ENCODE measurements at regions not wholly inside any gene's neighbourhood (a gene's known extent, or its start where the extent isn't known, plus 50 kb on each side); places are given as distances from the start of the nearest gene placed in this dataset.
A peak's percentile ranks its signal among the peaks of the same experiment; 100 is the strongest.
"Not testable (repeated sequence)": the region's sequence is repeated elsewhere in the genome, so short reads cannot be mapped to it uniquely, and the experiment has no call there.

DNA sequence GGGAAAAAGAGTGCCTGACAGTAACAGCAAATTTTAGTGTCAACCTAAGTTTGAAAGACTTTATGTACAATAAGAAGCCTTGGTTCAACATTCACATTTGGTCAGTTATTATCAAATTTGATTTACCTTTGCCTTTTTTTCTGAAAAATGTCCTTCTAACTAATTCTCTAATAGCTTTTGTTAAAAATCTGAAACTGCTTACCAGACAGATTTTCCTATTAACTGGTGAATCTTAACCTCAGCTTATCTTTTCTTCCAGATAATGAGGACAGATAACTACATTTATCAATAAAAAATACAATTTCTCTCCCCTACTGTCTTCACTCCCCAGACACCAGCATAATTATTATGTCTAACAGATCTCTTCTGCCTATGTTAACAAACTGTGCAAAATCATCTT, 988.5 kb downstream of the CDH18 start:
- DNase-seq, result no peak

DNA sequence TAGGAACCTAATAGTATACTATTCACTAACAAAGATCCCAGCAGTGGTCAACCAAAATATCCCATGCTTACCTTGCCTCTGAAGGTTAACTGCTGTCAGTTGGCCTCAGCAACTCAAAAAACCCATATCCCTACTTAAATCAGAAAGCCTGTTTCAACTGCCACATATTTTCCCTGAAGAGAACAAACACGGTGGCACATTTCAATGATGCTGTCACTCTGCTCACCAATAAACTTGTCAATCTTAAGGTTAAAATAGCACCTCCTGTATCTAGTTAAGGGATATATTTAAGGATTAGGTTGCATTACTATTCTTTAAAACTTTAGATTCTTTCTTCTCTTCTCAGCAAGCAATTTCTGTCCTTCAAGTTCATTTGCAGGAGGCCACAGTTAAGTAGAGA, 986.9 kb downstream of the CDH18 start:
- no peak for DNase-seq

DNA sequence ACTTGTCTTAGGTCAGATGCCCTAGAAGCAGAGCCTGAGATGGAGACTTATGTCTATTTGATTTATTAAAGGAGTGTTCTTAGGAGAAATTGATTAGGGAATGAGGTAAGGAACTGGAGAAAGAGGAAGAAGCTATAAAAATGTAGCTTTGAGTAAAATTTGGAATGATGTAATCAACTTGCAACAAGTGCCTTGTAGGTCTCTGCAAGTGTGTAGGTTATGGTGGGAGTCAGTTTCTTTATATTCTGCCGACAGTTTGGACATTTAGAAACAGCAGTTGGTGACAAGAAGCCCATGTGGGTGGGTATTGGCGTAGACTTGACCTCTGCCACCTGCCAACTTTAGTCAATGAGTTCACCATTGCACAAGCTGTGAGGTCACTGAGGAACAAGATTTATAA, 986.5 kb downstream of the CDH18 start:
- DNase-seq, result no peak

DNA sequence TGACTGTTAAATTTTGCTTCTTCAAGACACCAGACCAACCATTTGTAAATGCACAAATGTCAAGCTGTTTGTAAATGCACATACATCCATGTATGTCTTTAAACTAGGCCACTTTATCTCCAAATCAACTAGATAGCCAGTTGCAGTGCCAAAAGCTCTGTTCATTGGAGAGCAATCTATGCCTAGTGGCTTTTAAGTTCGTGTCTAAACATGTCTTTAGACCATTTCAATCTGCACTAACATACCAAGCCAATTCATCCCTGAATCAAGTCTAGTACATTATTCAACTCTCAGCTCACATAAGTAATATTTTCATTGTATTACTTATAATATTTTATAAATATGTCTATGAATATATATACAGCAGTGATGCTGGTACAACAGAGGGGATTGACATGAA, 985.9 kb downstream of the CDH18 start:
- DNase-seq, result no peak

DNA sequence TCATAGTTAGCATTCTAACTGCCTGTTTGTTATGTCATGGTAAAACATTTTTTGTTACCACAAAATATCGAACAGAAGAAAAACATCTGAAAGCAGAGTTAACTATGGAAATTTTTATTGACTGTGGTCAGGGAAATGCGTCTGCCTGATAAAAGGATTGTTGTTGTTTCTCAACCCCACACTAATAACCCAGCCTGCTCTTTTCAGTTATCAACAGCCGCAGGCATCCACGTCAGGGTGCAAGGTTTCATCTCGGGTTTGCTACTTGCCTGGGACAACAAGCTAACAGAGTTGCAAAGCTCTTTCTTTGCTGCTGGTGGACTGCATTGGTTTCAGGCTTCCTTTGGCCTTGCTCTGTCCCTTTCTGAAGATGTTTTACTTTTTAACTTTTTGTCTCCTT, 969.2 kb downstream of the CDH18 start:
- DNase-seq, result no peak

DNA sequence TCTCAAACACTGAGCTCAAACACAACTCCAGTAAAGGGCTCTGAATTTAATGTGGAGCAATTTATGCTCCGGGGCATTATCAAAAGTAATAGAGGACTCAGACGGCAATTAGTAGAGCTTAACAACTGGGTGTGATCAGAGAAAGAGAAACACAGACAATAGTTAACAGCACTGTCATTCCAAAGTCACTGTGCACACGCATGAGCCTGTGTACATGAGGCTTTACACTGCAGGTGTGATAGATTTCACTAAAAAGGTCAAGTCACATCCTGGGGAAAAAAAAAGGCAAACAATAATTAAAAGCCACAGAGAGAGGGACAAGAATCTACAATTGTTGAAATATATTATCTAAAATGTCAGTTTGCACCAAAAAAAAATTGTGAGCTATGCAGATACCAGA, 956.5 kb downstream of the CDH18 start:
- no peak for DNase-seq

DNA sequence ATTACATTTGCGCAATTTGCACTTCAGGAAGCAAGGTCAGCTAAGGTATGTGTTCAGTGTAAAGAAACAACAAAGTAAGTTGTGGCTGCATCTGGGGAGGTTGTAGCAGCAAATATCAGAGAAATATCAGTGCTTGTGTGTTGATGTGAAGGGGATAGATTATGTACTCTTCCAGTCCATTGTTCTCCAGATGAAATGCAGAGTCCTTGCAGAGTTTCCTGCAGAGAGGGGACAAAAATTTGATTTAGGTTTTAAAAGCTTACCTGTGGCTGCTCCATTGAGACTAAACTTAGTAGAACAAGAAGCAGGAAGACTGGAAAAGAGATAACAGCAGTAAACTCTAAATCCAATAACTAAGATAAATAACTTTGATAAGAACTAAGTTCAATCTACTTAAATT, 952.2 kb downstream of the CDH18 start:
- DNase-seq, result no peak

DNA sequence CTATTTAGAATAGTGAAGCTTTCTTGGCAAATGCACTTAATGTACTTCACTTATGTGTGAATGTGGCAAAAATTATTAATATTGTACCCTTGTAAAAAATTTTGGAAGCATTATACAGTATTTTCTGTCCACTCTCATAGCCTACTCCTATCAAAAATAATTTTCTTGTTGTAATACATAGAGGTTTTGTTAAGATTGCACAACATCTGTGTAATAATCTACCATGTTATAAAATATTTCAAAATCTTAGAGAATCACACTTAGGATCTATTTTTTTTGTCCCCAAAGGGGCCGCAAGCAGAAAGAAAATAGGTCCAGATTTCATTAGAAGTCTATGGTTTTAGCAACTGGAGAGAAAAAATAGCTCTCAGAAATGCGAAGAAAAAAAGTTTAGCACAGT, 945.9 kb downstream of the CDH18 start:
- DNase-seq, result no peak

DNA sequence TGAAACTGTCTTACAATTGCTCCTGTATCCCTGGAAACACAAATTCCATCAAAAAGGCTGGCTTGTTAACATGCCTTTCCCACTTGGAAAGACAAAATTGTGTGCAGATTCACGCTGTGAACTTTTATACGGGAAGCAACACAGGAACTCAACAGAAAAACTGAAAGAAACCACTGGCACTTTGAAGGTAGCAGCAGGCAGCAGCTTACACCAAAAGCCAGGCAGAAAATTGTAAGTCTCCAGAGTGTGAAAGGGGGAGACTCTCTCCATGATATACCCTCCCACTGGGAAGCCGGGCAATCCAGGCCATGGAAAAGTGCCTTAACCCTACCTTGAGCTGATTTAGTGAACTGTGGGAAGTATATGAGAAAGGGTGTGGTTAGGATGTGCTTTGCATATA, 943.7 kb downstream of the CDH18 start:
- DNase-seq, result no peak

DNA sequence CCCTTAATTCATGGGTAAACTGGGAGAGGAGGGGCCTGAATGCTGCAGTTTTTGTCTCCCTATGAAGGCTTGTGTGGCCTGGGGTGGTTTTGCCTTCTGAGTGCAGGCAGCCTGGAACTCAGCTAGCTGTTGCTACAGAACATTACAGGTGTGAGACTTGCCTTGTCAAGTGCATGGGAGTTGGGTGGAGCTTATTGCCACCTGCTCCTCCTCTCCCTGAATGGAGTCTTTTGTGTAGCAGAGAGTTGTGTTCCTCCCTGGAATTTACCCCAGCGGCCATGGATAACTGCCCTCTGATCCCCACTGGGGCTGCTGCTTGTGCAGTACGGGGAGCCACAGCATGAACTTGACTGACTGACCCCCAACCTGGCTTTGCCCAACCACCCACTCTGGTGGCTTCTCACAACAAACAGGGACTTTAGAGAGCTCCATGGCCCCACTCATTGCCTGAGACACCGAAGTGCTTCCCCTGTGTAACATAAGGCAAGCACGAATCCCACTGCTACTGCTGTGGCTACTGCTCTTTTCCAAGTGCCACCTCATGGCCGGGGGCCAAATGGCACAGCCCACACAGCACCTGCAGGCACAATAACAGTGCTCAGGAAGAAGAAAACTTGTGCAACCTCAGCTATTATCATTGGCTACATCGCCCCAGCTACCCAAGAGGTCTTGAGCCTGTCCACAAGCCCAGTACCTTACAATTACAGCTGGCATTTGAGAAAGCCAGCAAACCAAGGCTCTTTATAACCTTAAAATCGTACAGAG, 942.9 kb downstream of the CDH18 start:
- DNase-seq, result peak; percentile 12

DNA sequence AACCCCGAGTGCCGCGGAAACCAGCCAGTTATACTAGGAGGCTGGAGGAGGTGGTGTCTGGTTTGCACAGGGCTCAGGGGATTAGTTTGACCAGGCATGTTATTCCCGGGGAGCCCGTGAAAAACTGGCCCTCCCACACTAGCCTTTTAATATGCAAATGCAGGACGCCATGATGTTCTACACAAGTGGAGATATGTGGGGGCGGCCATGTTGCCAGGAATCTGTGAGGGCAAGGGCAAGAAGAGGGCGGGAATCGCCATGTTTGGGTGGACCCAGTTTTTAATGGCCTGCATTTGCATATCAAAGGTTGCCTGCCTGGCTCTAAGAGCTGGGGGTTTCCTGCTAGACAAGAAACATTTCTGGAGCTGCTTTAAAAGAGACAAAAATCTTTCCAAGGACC, 940.7 kb downstream of the CDH18 start:
- DNase-seq, result no peak

DNA sequence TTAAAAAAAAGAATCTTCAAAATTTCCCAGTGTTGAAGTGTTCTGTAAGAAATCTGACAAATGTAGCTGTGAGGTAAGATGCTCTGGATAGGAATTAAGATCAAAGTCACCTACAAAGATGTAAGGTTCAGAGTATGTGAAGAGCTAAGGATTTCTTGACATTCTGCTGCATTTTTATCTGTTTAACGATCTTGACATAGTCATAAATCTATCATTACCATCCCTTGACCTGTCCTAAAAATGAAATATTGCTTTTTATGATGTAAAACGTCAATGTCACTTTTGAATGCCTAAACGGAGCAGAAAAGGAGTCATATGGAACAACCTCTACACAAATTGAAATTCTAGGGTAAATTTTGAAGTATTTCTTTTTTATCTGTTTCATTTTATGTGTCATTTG, 939.3 kb downstream of the CDH18 start:
- no peak for DNase-seq

DNA sequence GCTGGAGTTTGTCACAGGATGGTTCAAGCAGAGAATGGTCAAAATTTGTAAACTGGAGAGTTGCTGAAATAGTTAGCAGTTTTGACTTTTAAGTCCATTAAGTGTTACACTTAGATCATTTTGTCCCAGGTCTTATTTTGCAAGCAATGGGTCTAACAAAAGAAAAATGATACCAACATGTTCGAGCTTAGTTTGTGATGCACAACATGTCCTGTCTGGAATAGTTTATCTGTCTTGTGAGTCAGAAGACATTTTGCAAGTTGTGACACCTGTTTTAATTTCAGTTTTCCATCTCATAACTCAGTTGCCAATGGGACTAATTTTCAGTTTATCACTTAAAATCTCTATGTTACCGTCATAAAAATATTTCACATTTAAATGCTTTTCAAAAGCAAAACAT, 929.8 kb downstream of the CDH18 start:
- DNase-seq, result no peak

DNA sequence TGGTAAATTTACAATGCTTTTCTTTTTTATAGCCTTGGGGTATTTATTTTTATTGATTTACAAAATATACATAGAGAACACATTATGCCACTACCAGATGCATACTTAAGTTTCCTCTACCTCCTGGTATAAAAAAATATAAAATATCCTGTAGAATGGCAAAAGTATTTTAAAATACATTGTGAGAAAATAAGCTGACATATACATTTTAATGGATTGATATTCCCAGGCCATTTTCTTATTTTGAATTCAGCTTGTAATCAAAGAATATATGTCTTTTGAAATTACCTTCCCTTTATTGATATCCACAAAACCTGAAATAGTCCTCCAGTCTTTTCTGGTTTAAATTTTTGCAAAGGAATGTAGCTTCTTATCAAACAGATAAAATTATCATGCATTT, 923.9 kb downstream of the CDH18 start:
- DNase-seq, result no peak

DNA sequence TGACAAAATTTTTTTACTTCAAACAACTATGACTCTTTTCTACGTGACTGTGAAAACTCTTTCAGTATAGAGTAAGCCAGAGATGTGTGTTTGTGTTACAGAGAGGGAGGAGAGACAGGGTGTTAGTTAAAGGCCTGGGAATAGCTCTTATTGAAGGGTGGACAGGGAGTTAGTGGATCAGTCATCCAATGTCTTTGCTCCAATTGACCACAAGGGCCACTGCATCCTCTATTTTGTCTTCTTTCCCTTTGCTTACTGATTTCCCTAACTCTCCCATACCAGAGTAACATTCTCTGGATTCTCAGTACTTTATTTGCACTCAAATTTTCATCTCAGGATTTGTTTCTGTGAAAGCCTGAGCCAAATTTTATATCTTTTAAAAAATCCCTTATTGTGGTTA, 920.3 kb downstream of the CDH18 start:
- no peak for DNase-seq

DNA sequence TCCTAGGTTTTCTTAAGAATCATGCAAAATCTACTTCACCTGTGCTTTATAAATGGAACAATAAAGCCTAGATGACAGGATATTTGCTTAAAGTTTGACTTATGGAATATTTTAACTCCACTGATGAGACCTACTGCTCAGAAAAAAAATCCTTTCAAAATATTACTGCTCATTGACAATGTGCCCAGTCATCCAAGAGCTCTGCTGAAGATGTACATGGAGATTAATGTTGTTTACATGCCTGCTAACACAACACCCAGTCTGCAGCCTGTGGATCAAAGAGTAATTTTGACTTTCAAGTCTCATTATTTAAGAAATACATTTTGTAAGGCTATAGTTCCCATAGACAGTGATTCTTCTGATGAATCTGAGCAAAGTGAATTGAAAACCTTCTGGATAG, 889.6 kb downstream of the CDH18 start:
- DNase-seq, result no peak

DNA sequence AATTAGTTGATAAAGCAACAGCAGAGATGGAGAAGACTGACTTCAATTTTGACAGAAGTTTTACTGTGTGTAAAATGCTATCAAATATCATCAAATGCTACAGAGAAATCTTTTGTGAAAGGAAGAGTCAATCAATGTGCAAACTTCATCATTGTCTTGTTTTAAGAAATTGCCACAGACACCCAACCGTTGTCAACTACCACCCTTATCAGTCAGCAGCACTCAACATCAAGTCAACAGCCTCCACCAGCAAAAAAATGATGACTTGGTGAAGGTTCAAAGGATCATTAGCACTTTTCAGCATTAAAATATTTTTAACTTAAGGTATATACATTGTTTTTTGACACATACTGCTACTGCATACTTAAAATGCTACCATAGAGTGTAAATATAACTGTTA, 888.8 kb downstream of the CDH18 start:
- no peak for DNase-seq

DNA sequence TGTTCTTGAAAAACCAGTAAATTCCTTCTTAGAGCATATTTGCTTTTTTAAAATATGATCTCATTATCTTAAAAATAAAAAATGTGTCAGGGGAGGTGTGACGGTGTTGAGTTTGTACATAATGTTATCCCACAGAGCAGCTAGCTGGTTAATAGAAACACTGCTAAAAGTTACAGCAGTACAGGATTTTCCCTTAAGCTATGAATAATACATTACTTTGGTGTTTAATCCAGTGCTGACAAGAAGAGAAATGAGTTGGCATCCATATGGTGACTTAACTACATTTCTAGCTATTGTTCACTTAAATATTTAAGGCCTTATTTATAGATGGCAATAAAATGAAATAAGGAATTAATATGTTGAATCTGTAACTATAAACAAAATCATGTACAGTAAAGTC, 883.1 kb downstream of the CDH18 start:
- no peak for DNase-seq

DNA sequence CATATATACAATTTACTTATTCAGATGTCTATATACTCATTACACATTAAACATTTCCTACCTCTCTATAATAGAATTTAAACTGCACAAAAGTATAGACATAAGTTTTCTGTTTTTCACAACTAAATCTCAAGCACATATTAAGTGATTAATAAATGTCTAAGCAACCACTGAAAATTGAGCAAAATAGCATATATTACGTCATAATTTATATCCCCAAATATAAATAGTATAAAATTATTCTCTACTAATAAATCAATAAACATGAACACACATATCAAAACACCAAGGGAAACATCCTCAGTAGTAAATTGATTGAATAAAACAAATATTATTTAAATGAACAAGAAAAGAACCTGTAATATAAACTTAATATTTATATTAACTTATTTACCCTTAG, 865.1 kb downstream of the CDH18 start:
- DNase-seq, result no peak

DNA sequence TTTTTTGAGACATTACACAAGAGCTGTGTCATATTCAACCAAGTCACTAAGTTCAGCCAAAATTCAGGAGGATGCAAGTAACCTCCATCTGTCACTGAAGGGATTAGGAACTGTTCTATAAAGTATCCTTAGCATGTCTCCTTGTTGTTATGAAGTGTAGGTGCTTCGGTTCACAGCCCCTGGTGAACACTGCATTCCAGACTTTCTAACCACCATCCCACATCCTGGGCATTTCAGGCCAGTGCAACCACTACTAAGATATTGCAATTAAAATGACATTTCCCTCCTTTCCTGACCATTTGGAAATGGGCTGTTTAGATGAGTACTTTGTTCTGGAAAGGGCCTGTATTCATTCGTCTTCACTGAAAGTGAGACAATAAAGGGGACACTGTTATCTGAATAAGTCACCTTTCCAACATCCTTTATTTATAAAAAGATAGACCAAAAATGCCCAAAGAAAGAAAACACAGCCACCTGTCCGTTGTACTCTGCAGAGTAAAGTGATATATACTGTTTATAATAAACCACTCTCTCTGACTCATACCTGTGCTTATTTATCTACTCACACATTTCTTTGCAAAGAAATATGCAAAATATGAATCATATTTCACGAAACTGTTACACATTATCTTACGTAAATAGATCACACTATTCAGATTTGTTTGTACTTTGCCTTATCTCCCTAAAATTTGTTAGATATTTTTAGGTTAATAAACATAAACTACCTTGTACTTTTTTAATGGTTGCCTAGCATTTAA, 861.9 kb downstream of the CDH18 start:
- no peak for DNase-seq

DNA sequence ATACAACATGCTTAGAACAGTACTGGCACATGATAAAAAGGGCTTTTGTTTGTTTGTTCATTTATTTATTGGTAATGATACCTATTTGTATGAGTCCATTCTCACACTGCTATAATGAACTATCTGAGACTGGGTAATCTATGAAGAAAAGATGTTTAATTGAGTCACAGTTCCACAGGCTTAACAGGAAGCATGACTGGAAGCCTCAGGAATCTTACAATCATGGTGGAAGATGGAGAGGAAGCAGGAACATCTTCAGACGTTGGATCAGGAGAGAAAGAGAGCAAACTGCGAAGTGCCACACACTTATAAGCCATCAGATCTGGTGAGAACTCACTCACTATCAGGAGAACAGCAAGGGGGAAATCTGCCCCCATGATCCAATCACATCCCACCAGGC, 847.7 kb downstream of the CDH18 start:
- DNase-seq, result no peak

DNA sequence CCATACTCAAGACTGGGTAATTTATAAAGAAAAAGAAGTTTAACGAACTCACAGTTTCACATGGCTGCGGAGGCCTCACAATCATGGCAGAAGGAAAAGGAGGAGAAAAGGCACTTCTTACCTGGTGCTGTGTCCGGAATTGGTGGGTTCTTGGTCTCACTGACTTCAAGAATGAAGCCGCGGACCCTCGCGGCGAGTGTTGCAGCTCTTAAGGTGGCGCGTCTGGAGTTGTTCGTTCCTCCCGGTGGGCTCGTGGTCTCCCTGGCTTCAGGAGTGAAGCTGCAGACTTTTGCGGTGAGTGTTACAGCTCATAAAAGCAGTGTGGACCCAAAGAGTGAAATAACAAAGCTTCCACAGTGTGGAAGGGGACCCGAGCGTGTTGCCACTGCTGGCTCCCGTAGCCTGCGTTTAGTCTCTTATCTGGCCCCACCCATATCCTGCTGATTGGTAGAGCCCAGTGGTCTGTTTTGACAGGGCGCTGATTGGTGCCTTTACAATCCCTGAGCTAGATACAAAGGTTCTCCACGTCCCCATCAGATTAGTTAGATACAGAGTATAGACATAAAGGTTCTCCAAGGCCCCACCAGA, 846.0 kb downstream of the CDH18 start:
- DNase-seq, result not testable (repeated sequence)

DNA sequence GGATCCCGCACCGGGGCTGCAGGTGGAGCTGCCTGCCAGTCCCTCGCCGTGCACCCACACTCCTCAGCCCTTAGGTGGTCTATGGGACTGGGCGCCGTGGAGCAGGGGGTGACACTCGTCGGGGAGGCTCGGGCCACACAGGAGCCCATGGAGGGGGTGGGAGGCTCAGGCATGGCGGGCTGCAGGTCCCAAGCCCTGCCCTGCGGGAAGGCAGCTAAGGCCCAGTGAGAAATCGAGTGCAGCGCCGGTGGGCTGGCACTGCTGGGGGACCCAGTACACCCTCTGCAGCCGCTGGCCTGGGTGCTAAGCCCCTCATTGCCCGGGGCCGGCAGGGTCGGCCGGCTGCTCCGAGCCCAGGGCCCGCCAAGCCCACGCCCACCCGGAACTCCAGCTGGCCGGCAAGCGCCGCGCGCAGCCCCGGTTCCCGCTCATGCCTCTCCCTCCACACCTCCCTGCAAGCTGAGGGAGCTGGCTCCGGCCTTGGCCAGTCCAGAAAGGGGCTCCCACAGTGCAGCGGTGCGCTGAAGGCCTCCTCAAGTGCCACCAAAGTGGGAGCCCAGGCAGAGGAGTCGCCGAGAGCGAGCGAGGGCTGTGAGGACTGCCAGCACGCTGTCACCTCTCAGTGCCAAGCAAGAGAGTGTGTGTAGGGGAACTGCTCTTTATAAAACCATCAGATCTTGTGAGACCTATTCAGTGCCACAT, 845.1 kb downstream of the CDH18 start:
- DNase-seq, result not testable (repeated sequence)

DNA sequence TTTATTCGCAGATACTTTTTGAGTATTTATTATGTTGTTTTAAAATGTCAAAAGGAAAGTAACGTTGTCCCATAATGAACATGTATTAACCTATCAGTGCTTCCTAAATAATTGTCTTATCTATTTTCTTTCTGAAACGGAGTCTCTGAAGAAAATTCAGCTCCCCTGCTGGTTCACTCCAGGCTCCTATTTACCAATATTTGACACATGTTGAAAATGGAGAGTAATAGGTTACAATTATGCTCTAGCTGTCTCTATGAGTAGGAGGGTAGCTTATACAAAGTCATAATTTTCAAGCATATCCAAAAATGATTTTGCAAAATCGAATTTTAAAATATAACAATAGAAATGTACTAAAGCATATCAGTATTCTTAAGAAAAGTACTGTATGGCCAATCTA, 844.1 kb downstream of the CDH18 start:
- DNase-seq, result no peak
